HG03457 (cell line): ENCODE measurements at regions not wholly inside any gene's neighbourhood (a gene's known extent, or its start where the extent isn't known, plus 50 kb on each side); places are given as distances from the start of the nearest gene placed in this dataset.

Source experiments
- ATAC-seq: cut with Tn5 transposase; IDR thresholded peaks from one replicate; pipeline ENCODE4 v1.9.1; 2021; ENCODE audit warnings: moderate number of reproducible peaks; ENCODE audit not compliant: unreplicated experiment

DNA sequence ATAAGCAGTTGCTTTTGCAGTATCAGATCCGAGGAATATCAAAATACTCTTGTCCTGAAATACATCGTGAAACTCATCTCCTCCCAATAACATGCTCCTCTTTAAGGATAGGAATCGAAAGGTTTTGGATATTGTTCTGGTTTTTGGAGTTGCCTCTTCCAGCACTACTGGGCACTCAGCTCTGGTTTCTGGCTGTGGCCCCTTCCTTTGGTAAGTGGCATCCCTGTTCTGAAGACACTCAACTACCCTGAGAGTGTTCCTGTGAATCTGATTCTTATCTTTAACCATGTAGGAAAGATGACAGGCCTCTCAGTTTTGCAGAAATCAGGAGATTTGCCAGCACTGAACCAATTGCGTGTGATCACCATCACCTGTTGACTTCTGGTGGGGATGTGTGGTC is 327.5 kb upstream of the TBL1XR1 start:
- no peak for ATAC-seq

DNA sequence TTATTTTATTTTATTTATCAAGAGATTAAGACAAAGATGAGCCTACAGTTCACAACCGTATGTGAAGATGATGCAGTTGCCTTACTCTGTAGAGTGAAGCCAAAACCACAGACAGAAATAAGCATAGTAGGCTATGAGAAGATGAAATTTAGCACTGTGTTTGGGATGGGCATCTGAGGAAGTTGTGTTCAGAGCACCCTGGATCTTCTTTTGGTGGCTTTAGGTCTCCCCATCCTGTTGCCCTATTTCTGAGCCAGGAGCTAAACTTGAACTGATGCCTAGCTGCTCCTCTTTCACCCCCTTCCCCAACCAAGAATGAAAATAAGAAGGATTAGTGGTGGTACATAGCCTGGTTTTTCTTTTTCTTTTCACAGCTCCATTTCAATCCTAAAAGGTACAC is 328.1 kb upstream of the TBL1XR1 start:
- no peak for ATAC-seq

DNA sequence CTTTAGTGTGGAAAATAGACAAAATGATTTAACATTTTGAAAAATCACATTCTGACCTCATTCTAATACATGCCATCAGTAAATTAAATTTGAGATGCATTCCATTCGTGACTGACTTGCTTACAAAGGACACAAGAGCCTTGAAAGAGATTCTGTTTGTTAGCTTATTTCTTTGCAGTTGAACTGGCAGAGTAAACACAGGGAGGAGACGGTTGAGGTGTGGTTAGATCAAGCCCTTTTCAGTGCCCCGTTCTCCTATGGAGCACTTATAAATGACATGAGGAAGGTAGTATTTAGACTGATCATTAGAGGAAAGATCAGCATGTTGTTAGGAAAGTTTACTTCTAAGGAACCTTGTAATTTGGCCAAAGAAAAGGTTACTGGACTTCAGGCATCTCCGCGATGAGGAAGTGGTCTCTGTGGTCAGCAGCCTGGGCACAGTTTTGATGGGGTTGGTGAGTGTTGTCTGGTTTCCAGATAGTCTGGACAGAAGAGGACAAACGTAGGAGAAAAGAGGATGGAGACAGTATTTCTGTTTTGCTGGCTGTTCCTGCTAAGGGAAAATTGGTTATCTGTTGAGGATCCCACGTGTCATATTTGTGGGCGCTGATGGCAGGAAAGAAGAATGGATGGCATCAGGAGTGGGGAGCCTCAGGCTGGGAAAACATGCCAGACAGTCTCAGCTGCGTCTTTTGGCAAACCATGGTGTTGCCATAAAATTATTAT is 328.9 kb upstream of the TBL1XR1 start:
- no peak for ATAC-seq

DNA sequence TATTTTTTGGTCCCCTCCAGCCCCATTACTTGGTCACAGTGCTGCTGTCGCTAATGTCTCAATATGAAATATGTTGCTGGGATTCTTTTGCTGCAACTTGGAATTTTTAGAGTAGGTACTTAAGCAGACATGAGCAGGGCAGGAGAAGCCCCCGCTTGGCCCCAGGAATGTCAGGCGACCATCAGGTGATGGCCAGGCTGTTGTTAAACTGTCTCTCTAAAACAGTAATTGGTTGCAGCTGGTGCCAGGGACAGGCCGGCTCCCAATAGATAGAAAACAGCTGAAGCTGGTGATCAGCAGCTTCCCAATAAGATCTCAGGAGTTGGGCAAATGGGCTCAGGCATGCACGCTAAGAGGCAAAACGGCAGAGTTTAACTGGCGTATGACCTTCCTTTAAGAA is 329.9 kb upstream of the TBL1XR1 start:
- ATAC-seq = no peak

DNA sequence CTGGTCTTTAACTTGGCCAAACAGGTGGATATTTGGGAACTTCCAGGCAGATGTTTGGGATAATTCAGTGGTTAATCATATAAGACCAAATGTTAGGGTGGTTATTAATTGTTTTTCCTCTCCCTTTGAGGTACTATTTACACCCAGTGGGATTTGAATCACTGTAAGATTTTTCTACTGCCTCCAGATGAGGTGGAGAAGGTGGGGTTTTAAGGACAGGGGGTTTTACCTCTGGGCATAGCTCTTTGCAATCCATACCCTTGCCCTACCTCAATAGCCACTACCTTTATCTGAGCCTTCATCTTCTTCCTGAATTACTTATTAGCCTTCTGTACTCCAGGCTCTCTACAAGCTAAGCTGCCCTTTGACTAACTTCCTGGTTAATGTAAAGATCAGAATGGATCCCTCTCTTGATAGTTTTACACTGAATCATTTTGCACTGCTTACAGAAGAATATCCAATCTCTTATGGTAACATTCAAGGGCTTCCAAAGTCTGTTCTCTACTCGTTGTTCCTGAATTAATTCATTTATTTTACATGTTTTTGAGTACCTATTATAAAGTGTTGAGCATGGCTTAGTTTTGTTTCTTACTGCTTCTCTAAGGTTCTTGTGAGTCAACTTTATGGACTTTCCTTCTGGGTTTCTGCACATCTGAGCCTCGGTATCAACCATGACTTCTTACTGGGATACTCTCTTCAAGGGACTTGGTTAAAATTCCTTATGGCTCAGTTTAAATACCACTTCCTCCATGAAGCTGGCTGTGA is 331.2 kb upstream of the TBL1XR1 start:
- no peak for ATAC-seq

DNA sequence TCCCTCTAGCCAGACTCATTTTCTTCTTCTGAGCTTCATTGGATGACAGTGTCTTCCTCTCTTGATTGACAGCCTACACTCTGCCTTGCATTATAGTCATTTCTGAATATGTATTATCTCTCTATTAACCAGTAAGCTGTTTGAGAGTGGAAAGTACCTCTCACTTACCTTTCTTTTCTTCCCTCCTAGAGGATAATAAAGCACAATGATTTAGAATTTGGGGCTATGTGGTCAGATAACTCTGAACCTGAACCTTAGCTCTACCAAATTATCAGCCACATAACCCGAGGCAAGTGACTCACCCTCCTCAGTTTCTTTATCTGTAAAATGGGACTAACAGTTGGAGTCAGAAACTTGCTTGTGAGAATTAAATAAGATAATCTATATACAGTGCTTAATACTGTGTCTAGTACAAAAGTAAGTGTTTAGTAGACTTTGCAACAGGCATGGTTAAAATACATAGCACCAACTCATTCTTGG is 331.8 kb upstream of the TBL1XR1 start:
- no peak for ATAC-seq

DNA sequence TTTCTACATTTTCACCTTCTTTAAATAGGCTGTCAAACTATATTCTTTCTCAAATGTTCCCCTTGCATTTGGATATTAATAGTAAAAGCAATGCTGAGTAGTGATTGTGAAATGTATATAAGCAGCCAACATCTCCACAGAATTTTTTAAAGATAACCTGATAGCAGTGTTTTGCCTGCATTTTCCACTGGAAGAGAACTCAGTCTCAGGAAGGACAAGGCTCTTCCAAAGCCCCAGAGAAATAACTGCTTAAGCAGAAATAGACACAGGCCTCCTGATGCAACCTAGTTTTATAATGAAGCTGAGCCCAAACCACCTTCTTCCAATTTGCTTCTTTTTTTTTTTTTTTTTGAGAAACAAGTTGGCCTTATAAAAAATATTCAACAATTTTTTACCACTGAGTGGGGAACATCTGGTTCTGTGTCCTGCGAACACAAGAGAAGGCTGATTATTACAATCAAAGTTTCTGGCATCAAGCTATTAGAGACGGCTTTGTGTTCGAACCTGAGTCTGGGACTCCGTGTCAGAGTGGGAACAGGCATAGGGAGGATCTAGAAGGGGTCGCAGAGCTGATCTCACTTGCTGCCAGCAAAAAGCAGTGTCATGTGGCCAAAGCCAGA is 332.5 kb upstream of the TBL1XR1 start:
- no peak for ATAC-seq

DNA sequence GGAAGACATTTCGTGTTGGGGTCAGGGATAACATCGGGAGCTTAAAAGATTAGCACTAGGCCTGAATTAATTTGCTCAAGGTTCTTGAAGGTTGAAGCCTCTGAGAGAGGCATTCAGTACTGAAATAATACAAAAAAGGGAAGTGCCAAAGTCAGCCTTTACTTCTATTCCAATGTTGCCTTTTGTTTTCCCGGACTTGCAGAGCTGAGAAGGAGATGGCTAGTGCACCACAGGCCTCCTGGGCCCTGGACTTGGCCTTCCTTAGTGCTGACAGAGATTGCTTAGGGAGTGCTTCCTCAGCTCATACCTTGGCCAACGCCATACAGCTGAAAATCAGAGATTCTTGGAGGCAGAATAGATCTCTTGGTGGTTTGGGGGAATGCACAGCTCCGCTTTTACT is 333.6 kb upstream of the TBL1XR1 start:
- no peak for ATAC-seq

DNA sequence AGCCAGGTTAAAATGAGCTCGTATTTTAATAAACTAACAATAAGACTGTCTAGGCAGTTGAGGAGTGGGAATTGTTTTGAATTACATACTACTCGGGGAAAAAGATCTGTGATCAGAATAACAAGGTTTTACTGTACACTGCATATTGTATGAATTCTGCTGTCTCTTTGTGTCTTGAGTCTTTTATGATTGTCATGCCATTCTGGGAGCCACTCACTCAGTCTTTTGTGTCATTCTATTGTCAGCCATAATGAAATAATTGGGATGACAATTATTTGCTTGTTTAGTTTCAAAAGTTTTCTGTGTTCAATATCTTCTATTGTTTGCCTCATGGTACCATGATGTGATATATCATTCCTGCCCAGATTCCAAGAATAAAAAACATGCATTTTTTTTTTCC is 339.6 kb upstream of the TBL1XR1 start:
- ATAC-seq = no peak

DNA sequence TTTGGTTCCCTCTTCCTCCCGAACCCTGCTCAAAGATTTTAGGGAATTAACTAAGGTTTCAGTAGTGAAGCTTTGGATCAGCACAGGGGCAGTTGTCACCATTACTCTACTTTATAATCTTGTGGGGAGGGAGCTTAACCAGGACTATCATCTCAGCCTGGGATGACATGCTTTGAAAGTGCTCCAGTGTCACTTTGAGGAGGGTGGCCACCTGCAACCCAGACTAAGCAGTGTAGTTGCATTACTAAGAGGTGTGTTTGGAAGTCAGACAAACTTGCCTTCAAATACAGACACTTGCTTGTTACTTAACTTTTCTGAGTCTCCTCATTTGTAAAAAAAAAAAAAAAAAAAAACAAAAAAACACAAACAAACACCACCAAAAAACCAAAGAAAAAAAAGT is 340.3 kb upstream of the TBL1XR1 start:
- no peak for ATAC-seq

DNA sequence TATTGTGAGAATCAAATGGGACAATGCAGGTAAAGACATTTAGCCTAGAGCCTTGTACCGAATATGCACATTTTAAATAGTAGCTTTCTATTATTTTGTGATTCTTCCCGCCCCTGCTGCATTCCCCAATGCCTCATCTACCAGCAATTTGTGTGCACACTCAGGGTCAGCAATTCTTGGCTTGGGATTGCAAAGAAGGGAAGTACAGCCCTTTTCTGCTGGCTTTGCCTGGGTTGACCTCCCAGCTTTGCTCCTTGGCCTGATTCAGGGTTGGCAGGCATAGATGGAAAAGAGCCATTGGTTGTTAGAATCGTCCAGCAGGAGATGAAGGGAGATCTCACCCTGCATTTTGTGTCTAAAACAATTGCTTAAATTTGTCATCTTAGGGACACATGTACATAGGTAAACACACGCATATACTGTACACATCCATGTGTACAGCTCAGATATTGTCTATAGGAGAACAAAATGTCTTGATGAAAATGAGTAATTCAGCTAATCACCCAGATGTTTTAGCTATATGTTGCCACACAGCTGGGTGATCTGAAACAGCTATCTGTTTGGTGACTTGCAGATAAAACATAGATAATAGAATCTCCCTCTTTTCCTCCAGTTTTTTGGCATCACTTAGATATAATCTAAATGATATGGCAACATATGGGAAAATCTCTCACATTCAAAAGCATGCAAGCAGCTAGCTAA is 340.9 kb upstream of the TBL1XR1 start:
- ATAC-seq = no peak

DNA sequence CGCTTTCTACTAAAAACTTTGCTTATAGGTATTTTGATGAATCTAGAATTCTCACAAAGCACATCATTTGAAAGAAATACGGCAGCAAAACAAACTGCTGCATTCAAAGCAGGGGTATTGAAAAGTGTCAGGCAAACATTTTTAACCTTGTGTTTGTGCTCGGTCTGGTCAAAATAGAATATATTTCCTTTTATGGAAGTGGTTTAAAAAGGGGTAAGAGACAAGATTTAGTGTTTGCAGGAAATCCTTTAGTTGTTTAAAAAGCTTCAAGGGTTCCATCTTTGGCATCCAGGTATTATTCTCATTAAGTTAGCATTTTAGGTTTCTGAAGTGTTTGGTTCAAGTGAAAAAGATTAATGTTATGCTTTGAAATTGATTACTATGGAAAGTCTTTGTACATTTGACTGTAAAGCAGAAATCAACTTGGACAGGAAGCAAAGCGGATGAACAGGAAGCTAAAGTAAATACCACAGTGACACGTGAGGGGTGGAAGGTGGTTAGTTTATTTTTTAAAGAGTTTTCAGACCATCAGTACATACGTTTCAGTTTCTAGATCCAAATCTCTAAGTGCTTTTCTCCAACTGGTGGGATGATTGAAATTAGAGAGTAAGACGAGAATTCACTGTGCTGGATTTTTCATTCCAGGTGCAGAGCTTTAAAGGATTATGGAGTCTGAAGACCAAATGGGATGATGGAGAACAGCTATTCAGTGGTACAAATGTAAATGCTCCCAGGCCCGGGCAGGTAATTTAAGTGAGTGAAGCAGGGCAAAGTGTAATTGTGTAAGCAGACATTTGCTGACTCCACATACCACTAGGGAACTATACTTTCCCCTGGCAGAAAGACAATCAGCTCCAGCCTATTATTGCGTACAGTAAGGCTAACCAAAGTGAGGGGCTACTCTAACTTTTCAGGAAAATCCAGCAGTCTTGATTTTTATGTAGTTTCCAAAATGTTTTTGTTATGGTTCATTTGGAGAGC is 341.8 kb upstream of the TBL1XR1 start:
- peak; percentile 96 for ATAC-seq

DNA sequence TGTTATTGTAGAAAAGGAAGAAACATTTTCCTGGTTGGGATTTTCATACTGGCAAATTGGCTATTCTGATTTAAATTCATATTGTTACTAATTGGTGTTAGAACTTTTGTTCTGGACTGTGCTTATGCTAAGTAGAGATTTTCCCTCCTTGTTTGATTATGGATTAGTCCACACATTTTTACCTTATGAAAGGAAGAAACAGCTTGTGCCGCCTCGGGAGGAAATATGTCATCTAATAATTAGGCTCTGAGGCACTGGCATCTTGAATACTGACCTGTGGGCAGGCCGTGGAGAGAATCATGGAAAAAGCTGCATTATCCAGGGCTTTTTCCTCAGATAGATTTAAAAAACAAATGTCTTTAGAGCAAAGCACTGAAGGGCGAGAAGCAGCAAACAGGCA is 344.3 kb upstream of the TBL1XR1 start:
- no peak for ATAC-seq

DNA sequence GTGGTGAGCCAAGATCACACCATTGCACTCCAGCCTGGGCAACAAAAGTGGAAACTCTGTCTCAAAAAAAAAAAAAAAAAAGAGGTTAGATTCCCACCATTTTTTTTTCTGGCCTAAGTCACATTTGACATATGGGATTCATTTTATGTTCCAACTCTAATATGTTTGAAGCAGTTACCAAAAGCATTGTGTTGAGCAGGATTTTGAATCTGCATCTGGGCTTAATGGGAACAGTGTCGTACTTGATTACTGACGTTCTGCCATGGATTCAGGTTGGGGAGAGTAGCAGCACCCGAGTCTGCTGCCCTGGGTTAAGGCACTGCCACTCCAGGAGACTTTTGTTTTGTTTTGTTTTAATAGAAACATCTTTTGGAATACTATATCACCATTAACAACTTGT is 348.7 kb upstream of the TBL1XR1 start:
- no peak for ATAC-seq

DNA sequence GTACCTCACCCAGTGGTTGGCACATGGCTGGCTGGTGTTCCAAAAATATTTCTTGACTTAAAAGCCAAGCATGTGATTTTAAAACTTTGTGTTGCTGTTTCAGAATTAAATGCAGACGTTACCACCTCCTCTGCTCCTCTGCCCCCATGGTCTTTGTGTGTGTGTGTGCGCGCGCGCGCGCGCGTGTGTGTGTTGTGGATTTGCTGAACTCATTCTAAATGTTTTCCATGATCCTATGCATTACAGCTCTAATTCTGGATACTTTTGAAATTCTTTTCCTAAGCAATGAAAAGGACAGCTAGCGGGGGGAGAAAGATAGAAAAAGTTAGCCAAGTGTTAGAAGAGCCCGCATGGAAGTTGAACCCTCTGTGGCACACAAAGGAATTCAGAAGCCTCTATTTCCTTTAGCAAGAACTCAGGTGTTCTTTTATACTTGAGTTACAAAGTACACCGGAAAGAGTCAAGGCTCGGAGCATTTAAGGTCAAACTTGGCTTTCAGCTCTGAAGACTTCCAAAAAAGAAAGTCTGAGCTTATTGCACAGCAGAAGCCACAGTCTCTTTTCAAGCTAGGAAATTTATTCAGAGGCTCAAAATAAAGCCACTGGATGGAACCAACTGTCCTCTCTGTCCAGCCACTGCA is 350.5 kb upstream of the TBL1XR1 start:
- ATAC-seq = no peak

DNA sequence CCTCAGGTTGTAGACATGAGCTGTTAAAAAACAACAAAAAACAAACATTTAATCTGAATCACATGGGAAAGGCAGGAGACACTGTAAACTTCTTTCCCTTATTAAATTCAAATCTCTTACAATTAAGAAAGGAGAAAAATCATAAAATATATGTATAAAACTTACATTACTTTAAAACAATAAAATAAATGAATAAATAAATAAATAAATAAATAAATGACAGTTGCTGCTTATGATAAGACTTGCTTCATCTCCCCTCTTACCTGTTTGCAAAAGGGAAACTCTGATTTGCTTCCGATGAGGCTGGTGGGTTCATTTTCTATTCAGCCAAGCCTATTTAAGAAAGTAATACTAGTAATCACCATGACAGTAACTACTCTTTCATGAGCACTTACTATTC is 353.4 kb upstream of the TBL1XR1 start:
- no peak for ATAC-seq

DNA sequence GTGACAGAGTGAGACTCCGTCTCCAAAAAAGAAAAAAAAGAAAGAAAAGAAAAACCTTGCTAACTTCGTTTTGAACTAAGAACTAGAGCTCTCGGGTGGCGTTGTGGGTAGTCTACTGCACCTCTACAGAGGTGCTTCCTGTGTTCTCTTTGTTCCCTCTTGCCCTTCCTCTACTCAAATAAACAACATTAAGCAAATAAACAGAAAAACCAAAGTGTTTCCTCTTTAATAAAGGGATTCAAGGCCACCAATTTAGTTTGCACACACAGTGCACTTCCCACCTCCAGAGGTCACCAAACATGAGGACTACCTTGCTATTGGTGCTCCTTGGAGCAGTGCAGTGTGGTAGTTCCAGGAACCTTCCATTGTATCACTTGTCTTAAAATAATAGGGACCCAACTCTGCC is 354.2 kb upstream of the TBL1XR1 start:
- ATAC-seq = no peak

DNA sequence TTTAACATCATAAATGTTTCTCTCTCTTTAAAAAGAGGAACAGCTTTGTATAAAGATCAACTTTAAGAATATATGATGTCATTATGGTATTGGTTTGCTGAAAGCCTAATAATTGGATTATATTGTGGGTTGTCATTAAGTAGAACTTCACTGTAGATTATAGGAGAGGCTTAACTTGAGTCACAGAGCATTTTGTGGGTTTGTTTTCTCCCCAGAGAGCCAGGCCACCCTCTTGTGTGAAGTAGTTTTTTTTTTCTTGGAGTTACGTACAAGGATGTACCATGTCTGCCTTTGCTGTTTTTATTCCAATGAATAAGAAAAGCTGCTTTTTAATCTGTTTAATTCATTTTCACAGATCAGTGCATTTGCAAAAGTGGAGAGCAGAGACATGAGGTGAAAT is 354.8 kb upstream of the TBL1XR1 start:
- ATAC-seq = no peak

DNA sequence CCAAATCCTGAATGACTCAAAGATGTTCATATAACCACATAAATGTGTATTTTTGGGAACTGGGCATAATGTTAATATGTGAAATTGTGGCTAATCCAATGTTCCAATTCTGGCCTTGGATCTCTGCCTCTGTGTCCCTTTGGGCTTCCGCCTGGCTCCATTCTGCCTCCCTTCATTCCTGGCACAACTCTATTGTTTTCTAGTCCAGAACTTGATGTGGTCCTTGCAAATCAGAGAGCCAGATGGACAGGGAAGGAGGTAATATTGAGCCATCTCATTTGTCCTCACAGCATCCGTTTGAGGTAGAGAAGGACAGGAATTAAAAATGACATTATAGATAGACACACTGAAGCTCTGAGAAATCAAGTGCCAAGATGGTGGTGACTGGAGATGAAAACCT is 355.7 kb upstream of the TBL1XR1 start:
- ATAC-seq = no peak

DNA sequence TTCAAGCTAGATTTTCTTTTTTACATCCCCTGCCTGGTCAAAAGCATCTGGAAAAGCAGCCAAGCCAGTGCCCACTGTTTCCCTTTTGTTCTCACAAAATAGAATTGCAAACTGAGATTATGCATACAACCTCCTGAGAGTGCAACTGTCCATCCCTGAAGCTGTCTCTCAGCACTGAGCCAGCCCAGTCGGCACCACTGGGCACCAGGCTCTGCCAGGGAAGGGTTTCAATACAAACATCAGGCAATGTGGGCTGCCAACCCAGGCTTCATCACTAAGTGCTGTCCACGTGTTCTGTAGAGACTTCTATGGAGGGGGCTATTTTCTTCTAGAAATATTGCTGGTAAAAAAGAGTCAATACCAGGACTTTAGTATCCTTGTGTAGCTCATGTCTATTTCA is 356.3 kb upstream of the TBL1XR1 start:
- no peak for ATAC-seq
